AML-193 (cell line): ENCODE measurements at regions not wholly inside any gene's neighbourhood (a gene's known extent, or its start where the extent isn't known, plus 50 kb on each side); places are given as distances from the start of the nearest gene placed in this dataset.
"Not testable (repeated sequence)": the region's sequence is repeated elsewhere in the genome, so short reads cannot be mapped to it uniquely, and the experiment has no call there.

Source experiments
- DNase-seq, 2 experiments: peaks; one replicate each; lab custom pipeline; 2025; lab: John Stamatoyannopoulos, UW

- no peak for DNase-seq
Observed at GRCh38 chr18:2112435-2113045, 458.8 kb downstream of the METTL4 start.

GRCh38 chr18:2114289-2114688 lies 457.0 kb downstream of the METTL4 start:
- no peak for DNase-seq

GRCh38 chr18:2114765-2115164 lies 456.5 kb downstream of the METTL4 start:
- DNase-seq: no peak

GRCh38 chr18:2121224-2121623 lies 450.1 kb downstream of the METTL4 start:
- DNase-seq: peak in 1 of 2 experiments; percentile 3

- no peak for DNase-seq
Observed at GRCh38 chr18:2123077-2123476, 448.2 kb downstream of the METTL4 start.

GRCh38 chr18:2134364-2134763 lies 436.9 kb downstream of the METTL4 start:
- DNase-seq: no peak

GRCh38 chr18:2135309-2135708 lies 436.0 kb downstream of the METTL4 start:
- DNase-seq: no peak

GRCh38 chr18:2138552-2138951 lies 432.8 kb downstream of the METTL4 start:
- DNase-seq: no peak

GRCh38 chr18:2139691-2140090 lies 431.6 kb downstream of the METTL4 start:
- DNase-seq: peak in 1 of 2 experiments; percentile 3

- no peak for DNase-seq
Observed at GRCh38 chr18:2143636-2144035, 427.7 kb downstream of the METTL4 start.

- no peak for DNase-seq
Observed at GRCh38 chr18:2144811-2145210, 426.5 kb downstream of the METTL4 start.

GRCh38 chr18:2146092-2146491 lies 425.2 kb downstream of the METTL4 start:
- DNase-seq: no peak

GRCh38 chr18:2146754-2147153 lies 424.6 kb downstream of the METTL4 start:
- no peak for DNase-seq

- no peak for DNase-seq
Observed at GRCh38 chr18:2147476-2148230, 423.7 kb downstream of the METTL4 start.

- no peak for DNase-seq
Observed at GRCh38 chr18:2148823-2149222, 422.5 kb downstream of the METTL4 start.

- DNase-seq: no peak
Observed at GRCh38 chr18:2150566-2150965, 420.7 kb downstream of the METTL4 start.

- DNase-seq: no peak
Observed at GRCh38 chr18:2154278-2154677, 417.0 kb downstream of the METTL4 start.

- no peak for DNase-seq
Observed at GRCh38 chr18:2164644-2165550, 406.4 kb downstream of the METTL4 start.

- not testable (repeated sequence) for DNase-seq
Observed at GRCh38 chr18:2166876-2167275, 404.4 kb downstream of the METTL4 start.

GRCh38 chr18:2168022-2168421 lies 403.3 kb downstream of the METTL4 start:
- DNase-seq: no peak

- no peak for DNase-seq
Observed at GRCh38 chr18:2169656-2170055, 401.6 kb downstream of the METTL4 start.

GRCh38 chr18:2171840-2172625 lies 399.3 kb downstream of the METTL4 start:
- no peak for DNase-seq
